Jurkat, Clone E6-1 (cell line): ENCODE measurements at regions not wholly inside any gene's neighbourhood (a gene's known extent, or its start where the extent isn't known, plus 50 kb on each side); places are given as distances from the start of the nearest gene placed in this dataset.

Source experiments
- DNase-seq: peaks from one replicate; pipeline ENCODE4 v3.0.0-alpha.2; 2011; ENCODE audit warnings: low read depth, low spot score
- H3K4me3 ChIP-seq: 2 replicates; pipeline ENCODE4 v1.5.1; 2011; ENCODE audit warnings: mild to moderate bottlenecking, low read length, control low read depth, moderate library complexity

DNA sequence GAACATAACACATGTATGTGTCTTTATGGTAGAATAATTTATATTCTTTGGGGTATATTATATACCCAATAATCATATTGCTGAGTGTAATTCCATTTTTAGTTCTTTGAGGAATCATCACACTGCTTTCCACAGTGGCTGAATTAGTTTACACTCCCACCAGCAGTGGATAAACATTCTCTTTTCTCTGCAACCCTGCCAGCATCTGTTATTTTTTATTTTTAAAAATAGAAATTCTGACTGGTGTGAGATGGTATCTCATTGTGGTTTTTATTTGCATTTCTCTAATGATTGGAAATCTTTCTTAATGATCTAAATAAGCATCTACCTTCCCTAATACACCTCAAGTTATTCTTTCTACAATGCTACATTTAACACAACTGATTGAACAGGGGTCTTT, 346.2 kb upstream of the LYPLAL1 start:
- no peak for DNase-seq
- H3K4me3 ChIP-seq = no peak overlapping the region

DNA sequence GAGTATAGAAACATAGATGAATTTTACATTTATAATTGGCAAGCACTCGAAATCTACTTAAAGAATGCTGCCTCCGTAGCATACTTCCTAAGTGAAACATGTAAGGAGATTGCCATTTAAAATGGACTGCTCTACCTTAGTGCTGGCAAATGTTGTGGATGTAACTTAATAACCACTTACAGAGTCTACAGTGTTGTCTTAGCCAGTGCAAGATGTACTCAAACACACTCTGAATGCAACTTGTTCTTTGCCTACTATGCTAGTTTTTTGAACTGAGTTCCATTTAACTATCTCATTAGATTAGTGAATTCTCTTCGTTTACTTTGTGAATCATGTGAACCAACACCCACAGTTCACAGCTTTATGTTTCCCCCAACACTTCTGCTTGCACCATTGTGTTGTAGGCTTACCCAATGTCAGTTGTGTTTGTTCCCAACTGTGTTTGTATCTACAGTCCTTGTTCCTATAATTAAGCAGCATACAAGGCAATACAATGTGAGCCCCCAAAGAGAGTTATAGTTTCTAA, 345.5 kb upstream of the LYPLAL1 start:
- H3K4me3 ChIP-seq = no peak overlapping the region
- DNase-seq = no peak

DNA sequence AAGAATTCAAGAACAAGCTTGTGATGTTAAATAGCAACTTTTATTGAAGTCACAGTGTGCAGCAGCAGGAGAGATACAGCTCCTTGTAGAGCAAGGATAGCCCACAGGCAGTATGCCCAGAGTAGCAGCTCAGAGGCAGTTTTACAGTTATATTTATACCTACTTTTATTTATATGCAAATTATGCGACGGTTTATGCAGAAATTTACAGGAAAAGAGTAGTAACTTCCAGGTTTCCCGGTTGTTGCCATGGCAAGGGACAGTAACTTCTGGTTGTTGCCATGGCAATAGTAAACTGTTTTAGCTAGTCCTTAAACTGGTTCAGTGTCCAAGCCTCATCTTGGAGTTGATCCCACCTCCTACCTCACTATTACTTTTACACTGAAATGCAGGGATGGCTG, 344.6 kb upstream of the LYPLAL1 start:
- no peak overlapping the region for H3K4me3 ChIP-seq
- no peak for DNase-seq

DNA sequence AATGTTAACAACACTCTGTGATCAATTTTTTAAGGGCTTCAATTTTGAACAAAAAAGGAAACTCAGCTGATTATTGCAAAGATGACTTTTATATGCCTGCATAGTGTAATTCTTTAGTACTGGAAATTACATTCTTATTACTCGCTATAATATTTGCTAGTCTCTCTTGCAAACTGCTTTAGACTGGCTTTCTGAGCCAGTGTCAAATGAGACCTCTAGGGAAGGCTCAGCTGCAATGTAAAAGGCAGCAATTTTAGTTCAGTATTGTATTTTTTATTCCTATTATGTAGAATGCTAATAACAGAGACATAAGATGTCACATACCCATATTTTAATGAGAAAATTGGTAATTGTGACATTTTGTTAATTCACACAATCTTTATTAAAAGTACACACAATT, 338.1 kb upstream of the LYPLAL1 start:
- H3K4me3 ChIP-seq = no peak overlapping the region
- no peak for DNase-seq

DNA sequence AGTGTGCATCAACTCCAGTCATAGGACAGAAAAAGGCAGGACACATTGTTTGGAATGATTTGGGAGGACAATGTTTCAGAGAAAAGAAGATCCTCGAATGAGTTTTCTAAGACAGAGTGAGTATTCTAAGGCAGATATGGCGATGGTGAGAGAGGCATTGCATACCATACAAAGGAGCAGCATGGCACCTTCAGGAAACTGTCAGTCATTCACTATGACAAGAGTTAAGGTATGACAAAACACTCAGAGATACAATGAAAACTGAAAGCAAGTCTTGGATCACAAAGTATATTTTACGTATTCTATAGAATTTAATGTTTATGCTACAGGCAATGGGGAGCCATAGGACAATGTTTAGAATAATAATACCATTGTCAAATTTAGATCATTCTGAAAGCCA, 337.4 kb upstream of the LYPLAL1 start:
- no peak overlapping the region for H3K4me3 ChIP-seq
- DNase-seq = no peak

DNA sequence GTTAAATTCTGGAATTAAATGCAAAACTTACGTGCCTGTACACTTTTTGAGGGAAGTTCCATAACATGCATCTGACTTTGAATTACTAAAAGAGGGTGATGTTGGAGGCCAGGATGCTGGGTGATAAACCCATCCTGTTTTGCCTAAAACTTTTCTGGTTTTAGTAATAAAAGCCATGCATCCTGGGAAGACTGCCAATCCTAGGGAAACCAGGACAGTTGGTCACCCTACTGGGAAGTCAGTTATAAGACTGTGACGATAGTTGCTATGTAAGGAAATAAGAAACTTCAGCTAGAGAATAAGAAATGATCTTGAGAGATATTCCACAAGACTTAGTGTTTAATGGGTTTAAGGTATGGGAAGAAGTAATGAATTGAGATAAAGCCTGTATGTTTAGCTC, 336.6 kb upstream of the LYPLAL1 start:
- DNase-seq = no peak
- no peak overlapping the region for H3K4me3 ChIP-seq

DNA sequence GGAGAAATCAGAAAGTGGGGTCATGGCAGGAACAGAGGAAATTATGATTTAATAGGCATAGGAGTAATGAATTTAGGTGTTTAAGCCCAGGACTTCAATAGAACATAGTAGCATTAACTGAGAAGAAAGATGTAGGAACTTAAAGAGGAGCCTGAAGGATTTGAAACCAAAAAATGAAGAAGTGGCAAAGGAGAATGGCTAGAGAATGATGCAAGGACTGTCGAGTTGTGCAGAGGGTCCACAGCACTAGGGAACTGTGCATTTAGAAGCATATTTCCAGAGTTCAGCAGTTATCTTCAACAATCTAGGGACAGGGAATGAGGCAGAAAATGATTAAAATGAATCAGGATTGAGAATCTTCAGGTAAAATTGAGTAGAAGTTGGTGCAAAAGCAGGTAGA, 328.1 kb upstream of the LYPLAL1 start:
- no peak overlapping the region for H3K4me3 ChIP-seq
- no peak for DNase-seq

DNA sequence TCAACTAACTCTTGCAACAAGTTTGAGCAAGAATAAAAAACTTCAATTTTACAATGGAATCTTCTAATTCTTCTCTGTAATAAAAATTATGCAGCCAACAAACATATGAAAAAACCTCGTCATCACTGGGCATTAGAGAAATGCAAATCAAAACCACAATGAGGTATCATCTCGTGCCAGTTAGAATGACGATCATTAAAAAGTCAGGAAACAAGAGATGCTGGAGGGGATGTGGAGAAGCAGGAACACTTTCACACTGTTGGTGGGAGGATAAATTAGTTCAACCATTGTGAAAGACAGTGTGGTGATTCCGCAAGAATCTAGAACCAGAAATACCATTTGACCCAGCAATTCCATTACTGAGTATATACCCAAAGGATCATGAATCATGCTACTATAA, 327.5 kb upstream of the LYPLAL1 start:
- no peak overlapping the region for H3K4me3 ChIP-seq

DNA sequence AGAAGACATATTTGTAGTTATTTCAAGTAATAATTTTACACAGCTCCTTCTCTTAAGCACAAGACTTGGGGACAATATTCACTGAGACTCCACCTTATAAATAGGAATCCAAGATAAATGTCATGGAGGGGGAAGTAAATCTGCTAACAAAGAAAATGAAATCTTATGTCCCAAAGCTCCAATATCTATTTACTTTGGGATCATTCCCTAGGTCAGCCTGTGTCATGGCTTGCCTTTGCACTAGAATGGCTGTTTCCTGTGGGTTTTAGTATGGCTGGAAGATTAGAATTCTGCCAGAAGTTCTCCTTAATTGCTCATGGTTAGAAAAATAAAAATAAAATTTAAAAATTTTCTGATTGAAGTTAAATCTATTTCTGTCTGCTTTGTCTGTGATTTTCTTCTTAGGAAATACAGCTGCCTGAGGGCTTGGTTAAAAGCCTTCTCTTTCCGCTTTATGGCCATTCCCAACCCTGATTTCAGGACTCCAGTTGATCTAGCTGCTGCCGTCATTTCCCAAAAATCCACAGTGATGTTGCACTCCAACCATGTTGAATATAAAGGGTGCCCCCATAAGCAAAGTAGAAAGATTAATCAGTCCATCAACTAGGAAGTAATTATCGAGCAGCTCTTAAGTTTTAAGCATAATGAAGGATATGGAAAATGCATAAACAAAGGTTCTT, 326.4 kb upstream of the LYPLAL1 start:
- no peak for DNase-seq
- no peak overlapping the region for H3K4me3 ChIP-seq

More for the DNA sequence above, 327.5 kb upstream of the LYPLAL1 start:
- DNase-seq = no peak

DNA sequence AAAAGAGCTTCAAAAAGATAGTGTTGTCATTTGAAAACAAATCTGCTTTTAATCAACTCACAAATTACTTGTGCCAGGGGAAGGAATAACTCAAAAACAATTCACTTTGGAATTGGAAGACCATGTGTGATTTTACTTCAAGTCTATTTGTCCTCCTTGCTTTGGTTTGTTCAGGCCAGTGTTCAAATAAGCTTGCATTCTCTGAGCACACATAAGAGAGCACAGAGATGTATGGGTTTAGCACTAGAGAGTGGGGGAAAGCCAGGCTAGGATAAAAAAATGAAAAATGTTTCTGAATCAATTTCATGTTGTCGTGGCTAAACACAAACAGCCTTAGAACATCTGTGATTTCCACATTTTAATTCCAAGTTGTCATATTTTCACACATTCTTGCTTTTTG, 325.7 kb upstream of the LYPLAL1 start:
- no peak for DNase-seq
- H3K4me3 ChIP-seq = no peak overlapping the region

DNA sequence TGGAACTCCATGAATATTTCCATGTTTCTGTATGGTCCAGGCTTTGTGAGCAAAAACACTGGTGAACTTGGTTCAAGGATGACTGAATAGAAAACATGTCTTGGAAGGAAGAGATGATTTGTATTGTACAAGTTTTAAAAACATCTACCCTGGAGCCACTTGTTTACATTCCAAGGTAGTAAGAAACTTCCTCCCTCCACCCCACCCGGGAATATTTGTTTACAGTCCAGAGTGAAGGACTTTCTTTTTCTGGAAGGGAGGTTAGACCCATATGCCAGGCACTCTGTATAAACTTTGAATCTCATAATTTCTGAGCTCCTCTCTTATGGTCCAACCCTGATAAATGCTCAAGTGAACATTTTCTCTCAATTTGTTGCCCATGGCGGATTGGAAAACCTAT, 323.3 kb upstream of the LYPLAL1 start:
- no peak overlapping the region for H3K4me3 ChIP-seq
- no peak for DNase-seq

DNA sequence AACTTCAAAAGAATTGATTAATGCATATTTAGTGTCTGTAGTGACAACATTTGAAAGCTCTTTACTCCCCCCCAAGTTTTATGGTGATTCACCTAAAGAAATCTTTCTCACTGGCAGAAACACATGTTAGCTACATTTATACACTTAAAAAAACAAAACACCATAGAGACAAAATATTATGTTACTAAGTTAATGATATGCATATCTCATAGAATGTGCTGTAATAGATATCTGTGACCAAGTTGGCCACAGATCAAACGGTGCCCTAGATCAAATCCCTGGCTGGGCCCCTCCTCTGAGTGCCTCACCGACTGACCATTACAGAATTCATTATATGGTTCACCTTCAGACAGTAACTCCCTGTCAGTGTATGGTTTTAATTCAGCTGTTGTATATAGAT, 322.1 kb upstream of the LYPLAL1 start:
- H3K4me3 ChIP-seq = no peak overlapping the region
- no peak for DNase-seq

DNA sequence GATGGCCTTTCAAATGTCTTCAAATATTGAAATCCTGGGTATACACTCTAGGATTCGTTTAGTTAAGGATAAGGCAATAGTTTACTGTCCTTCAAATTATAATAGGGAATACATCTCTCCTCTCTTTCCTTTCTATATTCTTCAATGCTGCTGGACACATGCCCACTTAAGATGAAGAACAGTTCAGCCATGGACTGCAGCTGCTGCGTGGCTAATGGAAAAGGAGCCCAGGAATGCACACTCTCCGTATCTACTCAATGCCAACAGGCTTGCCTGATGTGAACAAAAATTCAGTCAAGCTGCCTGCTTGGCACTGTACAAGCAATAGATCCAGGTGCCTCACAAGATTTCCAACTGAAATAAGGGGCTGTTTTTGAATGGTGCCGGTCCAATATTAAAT, 321.2 kb upstream of the LYPLAL1 start:
- H3K4me3 ChIP-seq = no peak overlapping the region
- DNase-seq = no peak

DNA sequence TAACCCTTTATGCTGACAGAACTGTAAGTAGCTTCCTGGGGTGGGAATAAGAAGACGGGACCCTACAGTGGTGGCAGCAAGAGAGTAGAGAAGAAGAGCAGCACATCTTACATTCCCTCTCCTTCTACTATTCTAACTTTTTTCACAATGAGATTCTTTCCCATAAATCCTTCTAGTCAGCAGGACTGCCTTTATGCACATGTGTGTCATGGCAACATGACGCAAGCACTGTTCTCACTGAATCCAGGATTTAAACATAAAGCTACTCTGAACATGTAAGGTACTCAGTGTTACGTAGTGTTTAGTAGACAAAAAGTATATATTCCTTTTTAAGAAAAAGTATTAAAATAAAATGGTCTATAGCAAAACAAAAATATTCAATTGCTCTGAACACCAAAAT, 309.7 kb upstream of the LYPLAL1 start:
- no peak overlapping the region for H3K4me3 ChIP-seq
- no peak for DNase-seq

DNA sequence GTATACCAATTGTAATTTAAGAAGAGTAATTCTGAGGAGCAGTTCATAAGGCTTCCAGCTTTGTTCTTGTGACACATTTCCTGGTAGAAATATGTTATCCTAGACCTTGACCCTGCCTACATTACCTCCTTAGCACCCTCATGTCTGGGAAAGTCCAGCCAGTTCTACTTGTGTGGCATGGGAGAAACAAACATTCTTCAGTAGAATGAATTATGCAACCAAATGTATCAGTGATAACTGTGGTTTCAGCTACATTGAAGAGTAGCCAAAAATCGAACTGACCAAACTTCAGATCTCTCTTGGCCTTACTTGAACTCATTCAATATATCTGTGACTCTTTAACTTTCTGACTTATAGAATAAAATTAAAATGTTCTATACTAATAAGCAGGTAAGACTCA, 308.1 kb upstream of the LYPLAL1 start:
- H3K4me3 ChIP-seq = no peak overlapping the region
- DNase-seq = no peak

DNA sequence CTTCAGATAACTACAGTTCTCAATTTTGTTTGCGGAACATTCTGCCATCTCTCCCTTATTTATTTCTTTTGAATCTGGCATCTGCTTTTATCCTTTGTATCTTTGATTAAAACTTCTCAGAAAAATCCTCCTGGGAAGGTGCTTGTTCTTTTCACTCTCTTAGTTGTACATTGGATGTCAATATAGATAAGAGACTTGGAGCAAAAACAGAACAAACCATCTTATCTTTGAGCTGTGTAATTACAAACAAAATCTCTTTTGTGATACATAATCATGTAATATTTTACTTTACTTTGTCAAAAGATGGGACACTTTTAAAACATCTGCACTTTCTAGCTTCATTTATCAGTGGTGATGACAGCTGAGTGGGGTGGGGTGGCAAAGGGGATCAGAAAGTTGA, 307.2 kb upstream of the LYPLAL1 start:
- no peak overlapping the region for H3K4me3 ChIP-seq
- DNase-seq = no peak

DNA sequence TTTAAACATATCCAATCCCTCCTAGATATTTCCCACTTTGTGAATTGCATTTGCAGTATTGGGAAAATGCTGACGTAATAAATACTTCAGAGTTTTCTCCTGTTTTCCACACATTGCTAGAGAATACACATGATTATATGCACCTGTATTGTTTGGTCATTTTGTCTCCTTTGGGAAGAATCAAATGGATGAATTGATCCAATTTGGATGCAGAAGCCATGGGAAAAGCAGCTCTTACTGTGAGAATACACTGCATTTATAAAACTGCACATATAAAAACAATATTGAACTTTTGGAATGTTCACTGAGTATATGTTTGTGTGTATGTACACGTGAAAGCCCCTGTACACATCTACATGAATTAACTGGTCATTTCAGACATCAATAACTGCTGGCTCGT, 306.6 kb upstream of the LYPLAL1 start:
- no peak for DNase-seq
- no peak overlapping the region for H3K4me3 ChIP-seq

DNA sequence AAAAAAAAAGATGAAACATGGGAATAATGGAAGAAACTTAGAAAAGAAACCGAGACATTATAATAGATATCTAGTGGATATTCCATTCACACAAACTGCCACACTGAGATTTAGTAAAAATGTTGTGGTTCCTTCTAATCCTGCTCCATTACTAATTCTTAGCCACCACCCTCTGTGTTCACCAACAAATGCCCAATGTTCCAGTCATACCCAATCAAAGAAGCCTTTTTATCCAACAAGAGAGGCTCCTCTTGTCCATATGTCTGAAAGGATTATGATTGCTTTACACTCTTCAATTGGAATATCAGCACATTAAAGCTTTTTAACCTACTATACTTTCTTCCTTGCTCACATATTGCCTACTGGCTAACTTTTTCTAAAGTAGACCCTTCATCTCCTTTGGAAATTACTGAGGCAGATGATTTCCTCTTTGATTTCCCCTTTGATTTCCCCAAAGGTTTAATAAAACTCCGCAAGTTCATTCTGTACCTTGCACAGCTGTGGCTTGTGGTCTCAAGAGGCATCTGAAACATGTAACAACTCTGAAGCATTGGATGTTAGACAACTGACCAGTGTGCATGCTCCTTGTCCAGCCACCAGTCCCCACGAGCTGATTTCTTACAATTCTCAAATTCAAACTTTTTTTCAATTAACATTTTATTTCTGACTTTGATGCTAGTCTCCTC, 305.6 kb upstream of the LYPLAL1 start:
- no peak for DNase-seq
- H3K4me3 ChIP-seq = no peak overlapping the region

DNA sequence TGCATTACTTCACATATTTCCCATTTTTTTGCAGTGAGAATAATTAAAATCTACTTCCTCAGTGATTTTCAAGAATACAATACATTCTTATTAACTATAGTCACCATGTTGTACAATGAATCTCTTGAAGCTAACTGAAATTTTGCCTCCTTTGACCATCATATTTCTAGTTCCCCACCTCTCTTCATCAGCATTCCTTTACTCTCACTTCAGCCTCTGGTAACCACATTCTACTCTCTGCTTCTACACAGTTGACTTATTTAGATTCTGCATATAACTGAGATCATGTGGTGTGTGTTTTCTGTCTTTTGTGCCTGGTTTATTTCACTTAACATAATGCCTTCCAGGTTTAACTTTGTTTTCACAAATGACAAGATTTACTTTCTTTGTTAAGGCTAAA, 304.4 kb upstream of the LYPLAL1 start:
- no peak overlapping the region for H3K4me3 ChIP-seq
- DNase-seq = no peak

DNA sequence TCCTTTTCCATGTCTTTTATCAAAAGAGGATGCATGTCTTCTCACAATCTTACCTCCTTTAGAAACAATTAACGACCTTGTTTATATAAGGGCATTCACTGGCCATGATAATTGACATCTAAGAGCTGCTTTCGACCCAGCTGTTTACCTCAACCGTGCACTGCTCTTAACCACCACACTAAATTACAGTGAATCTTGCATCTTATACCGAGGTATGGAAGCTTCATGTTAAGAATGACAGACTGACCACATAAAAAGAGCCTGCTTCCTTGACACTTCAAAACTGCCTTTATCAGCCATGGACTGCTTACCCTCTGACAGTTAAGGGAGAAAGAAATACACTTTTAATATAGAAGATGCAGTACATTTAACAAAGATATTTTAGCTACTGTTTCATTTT, 301.7 kb upstream of the LYPLAL1 start:
- H3K4me3 ChIP-seq = no peak overlapping the region
- peak; percentile 89 for DNase-seq

DNA sequence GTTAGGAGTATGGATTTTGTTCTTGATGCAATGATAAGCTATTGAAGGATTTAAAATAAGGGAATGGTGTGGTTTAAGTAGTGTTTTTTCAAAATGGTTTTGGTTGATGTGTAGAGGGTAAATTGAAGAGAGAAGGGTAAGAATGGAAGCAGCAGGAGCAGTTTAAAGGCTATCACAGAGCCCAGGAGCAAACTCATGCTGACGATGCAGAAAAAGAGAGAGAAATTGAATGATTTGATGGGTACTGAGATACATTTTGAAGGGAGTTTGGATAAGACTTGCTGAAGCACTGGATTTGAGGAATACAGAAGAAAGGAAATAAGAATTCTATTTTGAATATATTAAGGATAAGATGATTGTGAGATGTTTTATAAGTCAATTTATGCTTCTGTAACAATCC, 300.8 kb upstream of the LYPLAL1 start:
- no peak for DNase-seq
- H3K4me3 ChIP-seq = no peak overlapping the region
